ENCODE measurements at regions not wholly inside any gene's neighbourhood (a gene's known extent, or its start where the extent isn't known, plus 50 kb on each side); places are given as distances from the start of the nearest gene placed in this dataset.

DNA sequence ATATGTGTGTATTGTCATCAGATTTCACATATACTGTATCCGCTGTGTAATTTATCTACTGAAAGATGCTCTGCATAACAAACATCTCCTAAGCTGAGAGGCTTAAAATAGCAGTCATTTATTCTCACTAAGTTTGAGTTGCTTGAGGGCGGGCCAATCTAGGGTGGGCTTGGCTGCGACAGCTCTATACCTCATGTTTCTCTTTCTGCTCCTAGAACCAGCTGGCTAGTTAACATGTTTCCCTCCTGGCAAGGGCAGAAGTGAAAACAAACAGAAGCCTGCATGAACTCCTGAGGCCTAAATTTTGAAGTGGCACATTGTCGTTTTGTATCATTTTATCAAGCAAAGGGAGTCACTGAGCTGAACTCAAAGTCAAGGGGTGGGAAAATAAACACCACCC lies 585.0 kb upstream of the VRK2 start:
- TF ChIP-seq, protein P1, sequence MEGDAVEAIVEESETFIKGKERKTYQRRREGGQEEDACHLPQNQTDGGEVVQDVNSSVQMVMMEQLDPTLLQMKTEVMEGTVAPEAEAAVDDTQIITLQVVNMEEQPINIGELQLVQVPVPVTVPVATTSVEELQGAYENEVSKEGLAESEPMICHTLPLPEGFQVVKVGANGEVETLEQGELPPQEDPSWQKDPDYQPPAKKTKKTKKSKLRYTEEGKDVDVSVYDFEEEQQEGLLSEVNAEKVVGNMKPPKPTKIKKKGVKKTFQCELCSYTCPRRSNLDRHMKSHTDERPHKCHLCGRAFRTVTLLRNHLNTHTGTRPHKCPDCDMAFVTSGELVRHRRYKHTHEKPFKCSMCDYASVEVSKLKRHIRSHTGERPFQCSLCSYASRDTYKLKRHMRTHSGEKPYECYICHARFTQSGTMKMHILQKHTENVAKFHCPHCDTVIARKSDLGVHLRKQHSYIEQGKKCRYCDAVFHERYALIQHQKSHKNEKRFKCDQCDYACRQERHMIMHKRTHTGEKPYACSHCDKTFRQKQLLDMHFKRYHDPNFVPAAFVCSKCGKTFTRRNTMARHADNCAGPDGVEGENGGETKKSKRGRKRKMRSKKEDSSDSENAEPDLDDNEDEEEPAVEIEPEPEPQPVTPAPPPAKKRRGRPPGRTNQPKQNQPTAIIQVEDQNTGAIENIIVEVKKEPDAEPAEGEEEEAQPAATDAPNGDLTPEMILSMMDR (IDR thresholded peaks at IDR 0.05): no peak
- H3K4me3 Mint-ChIP-seq (ENCODE audit: unreplicated experiment): no peak overlapping the region
- H3K27me3 Mint-ChIP-seq (ENCODE audit: unreplicated experiment): peaks cover 24% of the 10 kb centered on the region
- no peak overlapping the region for H3K27ac Mint-ChIP-seq (ENCODE audit: unreplicated experiment)
- H3K4me1 Mint-ChIP-seq (ENCODE audit: unreplicated experiment): no peaks in the 10 kb centered on the region
- H3K9me3 Mint-ChIP-seq (ENCODE audit: unreplicated experiment): no peaks in the 10 kb centered on the region
- H3K36me3 Mint-ChIP-seq (ENCODE audit: unreplicated experiment): no peaks in the 10 kb centered on the region
- DNase-seq (ENCODE audit: extremely low spot score, unreplicated experiment): no peak

DNA sequence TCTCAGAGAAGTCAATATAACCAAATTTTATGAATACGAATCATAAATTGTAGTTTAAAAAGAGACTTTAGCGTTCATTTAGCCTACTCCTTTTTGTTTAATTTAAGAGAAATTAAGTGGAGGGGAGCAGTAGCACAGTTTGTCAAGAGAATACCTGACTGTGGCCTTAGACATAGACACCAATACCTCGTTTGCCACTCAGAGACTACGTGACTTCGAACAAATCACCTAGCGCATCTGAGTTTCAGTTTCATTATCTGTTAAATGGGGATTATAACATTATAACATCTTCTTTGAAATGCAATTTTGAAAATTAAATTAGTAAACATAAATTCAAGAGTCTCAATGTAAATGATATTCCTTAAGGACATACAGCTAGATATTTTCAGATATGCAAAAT lies 581.5 kb upstream of the VRK2 start:
- DNase-seq (ENCODE audit: extremely low spot score, unreplicated experiment): no peak
- Mint-ChIP-seq H3K36me3 (ENCODE audit: unreplicated experiment) (no peaks in the 10 kb centered on the region), H3K4me1 (ENCODE audit: unreplicated experiment) (no peaks in the 10 kb centered on the region), H3K4me3 (ENCODE audit: unreplicated experiment) (no peak overlapping the region), H3K27me3 (ENCODE audit: unreplicated experiment) (peaks cover 22% of the 10 kb centered on the region), H3K27ac (ENCODE audit: unreplicated experiment) (no peak overlapping the region), H3K9me3 (ENCODE audit: unreplicated experiment) (no peaks in the 10 kb centered on the region)
- TF ChIP-seq, protein P1 (IDR thresholded peaks at IDR 0.05): no peak

DNA sequence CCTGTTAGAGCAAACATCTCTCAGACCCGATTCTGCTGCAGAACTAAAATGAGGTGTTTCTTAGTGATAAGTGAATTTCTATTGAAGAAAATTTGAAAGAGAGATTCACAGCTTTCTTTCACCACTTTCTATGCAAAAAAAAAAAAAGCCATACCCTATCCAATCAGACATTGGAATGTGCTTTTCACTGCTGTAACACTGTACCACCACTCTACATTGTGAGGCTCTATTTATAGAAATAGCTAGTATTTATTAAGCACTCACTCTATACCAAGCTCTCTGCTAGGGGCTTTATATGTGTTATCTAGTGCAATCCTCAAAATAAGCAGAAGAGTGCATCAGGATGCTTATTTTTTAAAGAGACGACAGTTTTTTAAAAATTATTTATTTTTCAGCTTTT lies 580.6 kb upstream of the VRK2 start:
- H3K36me3 Mint-ChIP-seq (ENCODE audit: unreplicated experiment): no peaks in the 10 kb centered on the region
- no peak overlapping the region for H3K27ac Mint-ChIP-seq (ENCODE audit: unreplicated experiment)
- H3K27me3 Mint-ChIP-seq (ENCODE audit: unreplicated experiment): peaks cover 18% of the 10 kb centered on the region

DNA sequence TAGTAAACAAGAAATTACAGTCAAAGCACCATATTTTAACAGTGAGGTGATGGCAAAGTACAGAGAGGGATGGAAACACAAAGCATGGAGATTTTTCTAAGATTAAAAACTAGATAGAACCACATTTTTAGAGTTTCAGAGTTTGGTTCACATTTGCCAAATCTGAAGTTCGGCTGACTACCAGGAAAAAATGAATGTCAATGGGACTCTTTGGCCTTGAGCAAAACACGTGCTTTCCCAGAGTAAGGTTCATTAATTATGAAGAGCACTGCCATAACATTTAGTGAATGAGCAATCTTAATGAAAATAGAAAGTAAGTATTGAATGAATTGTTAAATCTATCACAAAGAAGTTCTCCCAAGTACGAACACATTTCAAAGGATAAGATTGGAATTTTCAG lies 571.2 kb upstream of the VRK2 start:
- no peaks in the 10 kb centered on the region for H3K4me1 Mint-ChIP-seq (ENCODE audit: unreplicated experiment)
- H3K27ac Mint-ChIP-seq (ENCODE audit: unreplicated experiment): no peak overlapping the region
- TF ChIP-seq, protein P1 (IDR thresholded peaks at IDR 0.05): no peak
- H3K36me3 Mint-ChIP-seq (ENCODE audit: unreplicated experiment): no peaks in the 10 kb centered on the region
- H3K27me3 Mint-ChIP-seq (ENCODE audit: unreplicated experiment): peaks cover 3% of the 10 kb centered on the region
- H3K4me3 Mint-ChIP-seq (ENCODE audit: unreplicated experiment): no peak overlapping the region
- no peaks in the 10 kb centered on the region for H3K9me3 Mint-ChIP-seq (ENCODE audit: unreplicated experiment)
- DNase-seq (ENCODE audit: extremely low spot score, unreplicated experiment): no peak

More for the DNA sequence above, 580.6 kb upstream of the VRK2 start:
- Mint-ChIP-seq H3K4me3 (ENCODE audit: unreplicated experiment) (no peak overlapping the region), H3K4me1 (ENCODE audit: unreplicated experiment) (no peaks in the 10 kb centered on the region), H3K9me3 (ENCODE audit: unreplicated experiment) (no peaks in the 10 kb centered on the region)
- no peak for DNase-seq (ENCODE audit: extremely low spot score, unreplicated experiment)
- TF ChIP-seq, protein P1 (IDR thresholded peaks at IDR 0.05): no peak

DNA sequence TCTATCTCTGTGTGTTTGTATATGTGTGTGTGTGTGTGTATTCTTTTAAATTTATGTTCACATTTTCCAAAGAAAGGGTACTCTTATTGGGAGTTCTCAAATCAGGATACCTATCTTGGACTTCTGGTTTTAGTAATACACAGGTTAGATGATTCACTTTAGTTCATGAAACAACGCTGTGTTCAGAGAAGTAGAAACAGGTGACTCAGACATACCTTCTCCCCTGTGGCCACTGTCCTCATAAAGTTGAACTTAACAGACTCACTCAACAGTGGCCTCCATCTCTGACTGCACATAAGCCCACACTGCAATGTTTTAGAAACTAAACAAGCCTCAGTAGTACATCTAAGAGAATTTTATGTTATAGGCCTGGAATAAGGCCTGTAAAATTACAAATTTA lies 566.6 kb upstream of the VRK2 start:
- Mint-ChIP-seq H3K27ac (ENCODE audit: unreplicated experiment) (no peak overlapping the region), H3K4me1 (ENCODE audit: unreplicated experiment) (no peaks in the 10 kb centered on the region), H3K4me3 (ENCODE audit: unreplicated experiment) (no peak overlapping the region), H3K9me3 (ENCODE audit: unreplicated experiment) (no peaks in the 10 kb centered on the region), H3K36me3 (ENCODE audit: unreplicated experiment) (no peaks in the 10 kb centered on the region), H3K27me3 (ENCODE audit: unreplicated experiment) (peaks cover 19% of the 10 kb centered on the region)
- TF ChIP-seq, protein P1 (IDR thresholded peaks at IDR 0.05): no peak
- DNase-seq (ENCODE audit: extremely low spot score, unreplicated experiment): no peak
